ENCODE measurements at regions not wholly inside any gene's neighbourhood (a gene's known extent, or its start where the extent isn't known, plus 50 kb on each side); places are given as distances from the start of the nearest gene placed in this dataset.

DNA sequence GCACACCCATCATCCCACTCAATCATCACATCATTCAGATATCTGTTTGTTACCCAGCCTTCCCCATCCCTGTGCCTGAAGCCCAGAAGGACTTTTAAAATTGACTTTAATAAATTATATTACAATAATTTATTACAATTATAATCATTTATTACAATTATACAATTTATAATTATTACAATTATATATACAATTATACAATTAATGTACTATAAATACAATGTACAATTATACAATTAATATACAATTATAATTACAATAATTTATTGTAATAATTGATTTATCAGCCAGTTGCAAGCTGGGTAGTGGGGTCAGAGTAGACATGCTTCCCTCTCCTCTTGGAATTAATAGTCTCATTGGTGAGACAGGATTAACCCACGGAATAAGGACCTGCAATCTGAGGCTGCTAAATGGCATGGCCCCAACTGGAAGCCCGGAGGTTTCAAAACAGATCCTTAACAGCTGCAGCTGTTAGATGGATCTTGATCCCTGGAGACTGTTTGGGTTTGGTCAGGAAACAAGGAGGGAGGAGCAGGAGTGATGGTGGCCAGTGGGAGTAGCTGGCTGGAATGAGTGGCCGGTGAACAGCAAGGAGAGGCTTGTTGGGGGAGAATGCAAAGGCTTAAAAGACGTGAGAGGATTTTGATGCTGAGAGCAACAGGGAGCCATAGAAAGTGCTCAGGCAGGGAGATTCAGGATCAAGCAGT is 402.8 kb upstream of the PODXL start:
- Histone ChIP-seq H3K9me2 (no peaks in the 10 kb centered on the region), H3K36me3 (replicated peaks in 1 of 2; ENCODE audit: control insufficient read depth in 1 of 2, insufficient read depth in 2 of 2, low read length in 1 of 2) (peaks cover 0 to 14% of the 10 kb centered on the region in 2 experiments), H3K4me2 (no peak overlapping the region), H3K9me3 (no peaks in the 10 kb centered on the region), H3F3A (replicated peaks; ENCODE audit: insufficient read depth) (no peaks in the 10 kb centered on the region), H3K27me3 (ENCODE audit: insufficient read depth) (no peaks in the 10 kb centered on the region), H3K4me3 (ENCODE audit: low read depth in 2 of 2, low read length in 1 of 2) (no peak overlapping the region), H3K9ac (no peak overlapping the region), H4K20me1 (ENCODE audit: insufficient read depth) (no peaks in the 10 kb centered on the region), H2AFZ (ENCODE audit: low read depth) (no peak overlapping the region), H3K4me1 (ENCODE audit: control insufficient read depth in 1 of 2, insufficient read depth in 2 of 2, low read depth in 1 of 2, low read length in 1 of 2) (peaks cover 0 to 2% of the 10 kb centered on the region in 2 experiments; a peak in 1 of 4 replicates), H3K27ac (ENCODE audit: low read depth in 2 of 2, low read length in 1 of 2) (no peak overlapping the region), H3K79me2 (ENCODE audit: insufficient read depth) (no peaks in the 10 kb centered on the region)
- CTCF ChIA-PET, result interaction anchor here (1.6 to 8.2 kb wide), 2 partner anchors 11 to 15 kb away, joined by 4 to 60 read pairs; no protein-coding TSS in a partner anchor
- no peak for DNase-seq
- WGBS (ENCODE audit: low lambda C conversion rate), result 69% methylated on average over 4 of the region's 4 CpGs
- TF ChIP-seq EZH2phosphoT487 (IDR thresholded peaks at IDR 0.05; ENCODE audit: borderline replicate concordance, low read depth) (no peak), YY1 (IDR thresholded peaks at IDR 0.05; ENCODE audit: low read depth) (no peak), FOXM1 (IDR thresholded peaks at IDR 0.05; ENCODE audit: low read depth) (no peak), JUND (IDR thresholded peaks at IDR 0.05) (no peak), RCOR1 (IDR thresholded peaks at IDR 0.05; ENCODE audit: low read length) (no peak), GABPA (IDR thresholded peaks at IDR 0.05; ENCODE audit: low read depth) (no peak), MEF2A (IDR thresholded peaks at IDR 0.05; ENCODE audit: borderline replicate concordance, low read depth) (no peak), FOSL2 (IDR thresholded peaks at IDR 0.05; ENCODE audit: borderline replicate concordance, low read depth) (no peak), ELF1 (IDR thresholded peaks at IDR 0.05) (no peak), IRF3 (IDR thresholded peaks at IDR 0.05; ENCODE audit: low read depth, low read length) (no peak), POLR2AphosphoS5 (IDR thresholded peaks at IDR 0.05; ENCODE audit: low read depth, low read length) (no peak), NRF1 (IDR thresholded peaks at IDR 0.05; ENCODE audit: low read depth, low read length) (no peak), REST (IDR thresholded peaks at IDR 0.05; ENCODE audit: low read depth, low read length) (no peak), TAF1 (IDR thresholded peaks at IDR 0.05; ENCODE audit: borderline replicate concordance, low read depth, low read length) (no peak), SIN3A (IDR thresholded peaks at IDR 0.05; ENCODE audit: borderline replicate concordance, low read depth, low read length) (no peak), MXI1 (IDR thresholded peaks at IDR 0.05; ENCODE audit: low read depth, low read length) (no peak)
- TF ChIP-seq, protein P1, sequence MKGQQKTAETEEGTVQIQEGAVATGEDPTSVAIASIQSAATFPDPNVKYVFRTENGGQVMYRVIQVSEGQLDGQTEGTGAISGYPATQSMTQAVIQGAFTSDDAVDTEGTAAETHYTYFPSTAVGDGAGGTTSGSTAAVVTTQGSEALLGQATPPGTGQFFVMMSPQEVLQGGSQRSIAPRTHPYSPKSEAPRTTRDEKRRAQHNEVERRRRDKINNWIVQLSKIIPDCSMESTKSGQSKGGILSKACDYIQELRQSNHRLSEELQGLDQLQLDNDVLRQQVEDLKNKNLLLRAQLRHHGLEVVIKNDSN (IDR thresholded peaks at IDR 0.05; ENCODE audit: borderline replicate concordance, low read depth), result no peak
- TF ChIP-seq, protein P2, sequence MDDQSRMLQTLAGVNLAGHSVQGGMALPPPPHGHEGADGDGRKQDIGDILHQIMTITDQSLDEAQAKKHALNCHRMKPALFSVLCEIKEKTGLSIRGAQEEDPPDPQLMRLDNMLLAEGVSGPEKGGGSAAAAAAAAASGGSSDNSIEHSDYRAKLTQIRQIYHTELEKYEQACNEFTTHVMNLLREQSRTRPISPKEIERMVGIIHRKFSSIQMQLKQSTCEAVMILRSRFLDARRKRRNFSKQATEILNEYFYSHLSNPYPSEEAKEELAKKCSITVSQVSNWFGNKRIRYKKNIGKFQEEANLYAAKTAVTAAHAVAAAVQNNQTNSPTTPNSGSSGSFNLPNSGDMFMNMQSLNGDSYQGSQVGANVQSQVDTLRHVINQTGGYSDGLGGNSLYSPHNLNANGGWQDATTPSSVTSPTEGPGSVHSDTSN (IDR thresholded peaks at IDR 0.05), result no peak
- TF ChIP-seq, protein P3, sequence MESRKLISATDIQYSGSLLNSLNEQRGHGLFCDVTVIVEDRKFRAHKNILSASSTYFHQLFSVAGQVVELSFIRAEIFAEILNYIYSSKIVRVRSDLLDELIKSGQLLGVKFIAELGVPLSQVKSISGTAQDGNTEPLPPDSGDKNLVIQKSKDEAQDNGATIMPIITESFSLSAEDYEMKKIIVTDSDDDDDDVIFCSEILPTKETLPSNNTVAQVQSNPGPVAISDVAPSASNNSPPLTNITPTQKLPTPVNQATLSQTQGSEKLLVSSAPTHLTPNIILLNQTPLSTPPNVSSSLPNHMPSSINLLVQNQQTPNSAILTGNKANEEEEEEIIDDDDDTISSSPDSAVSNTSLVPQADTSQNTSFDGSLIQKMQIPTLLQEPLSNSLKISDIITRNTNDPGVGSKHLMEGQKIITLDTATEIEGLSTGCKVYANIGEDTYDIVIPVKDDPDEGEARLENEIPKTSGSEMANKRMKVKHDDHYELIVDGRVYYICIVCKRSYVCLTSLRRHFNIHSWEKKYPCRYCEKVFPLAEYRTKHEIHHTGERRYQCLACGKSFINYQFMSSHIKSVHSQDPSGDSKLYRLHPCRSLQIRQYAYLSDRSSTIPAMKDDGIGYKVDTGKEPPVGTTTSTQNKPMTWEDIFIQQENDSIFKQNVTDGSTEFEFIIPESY (IDR thresholded peaks at IDR 0.05; ENCODE audit: borderline replicate concordance, low read depth), result no peak
- POLR2A ChIA-PET, result no interaction called here

All from SK-N-SH (cell line).